ENCODE measurements at regions not wholly inside any gene's neighbourhood (a gene's known extent, or its start where the extent isn't known, plus 50 kb on each side); places are given as distances from the start of the nearest gene placed in this dataset.

DNA sequence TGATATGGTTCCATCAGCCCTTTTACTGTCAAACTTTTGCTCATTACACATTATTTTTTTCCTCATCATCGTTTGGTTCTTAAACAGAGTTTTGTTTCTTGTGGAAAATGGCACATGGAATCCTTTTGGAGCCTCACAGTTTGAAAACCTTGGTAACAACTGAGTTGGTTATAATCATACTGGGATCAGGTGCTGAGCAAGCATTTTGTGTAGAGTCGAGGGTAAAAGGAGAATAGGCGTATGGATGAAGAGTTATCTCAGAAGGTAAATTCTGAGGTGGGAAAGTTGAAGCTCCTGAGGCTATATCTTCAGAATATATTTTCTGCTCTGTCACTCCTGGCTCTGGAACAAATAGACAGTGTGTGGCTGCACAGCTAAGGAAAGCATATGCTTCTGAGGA is 274.0 kb upstream of the DSEL start:
- POLR2A ChIA-PET (ENCODE audit: unreplicated experiment), result no interaction called here
- intact Hi-C loops (cut with micrococcal nuclease; ENCODE audit: unreplicated experiment), result no loop called here
- H3K27ac ChIP-seq, result no peak overlapping the region
- TF ChIP-seq, protein P1, sequence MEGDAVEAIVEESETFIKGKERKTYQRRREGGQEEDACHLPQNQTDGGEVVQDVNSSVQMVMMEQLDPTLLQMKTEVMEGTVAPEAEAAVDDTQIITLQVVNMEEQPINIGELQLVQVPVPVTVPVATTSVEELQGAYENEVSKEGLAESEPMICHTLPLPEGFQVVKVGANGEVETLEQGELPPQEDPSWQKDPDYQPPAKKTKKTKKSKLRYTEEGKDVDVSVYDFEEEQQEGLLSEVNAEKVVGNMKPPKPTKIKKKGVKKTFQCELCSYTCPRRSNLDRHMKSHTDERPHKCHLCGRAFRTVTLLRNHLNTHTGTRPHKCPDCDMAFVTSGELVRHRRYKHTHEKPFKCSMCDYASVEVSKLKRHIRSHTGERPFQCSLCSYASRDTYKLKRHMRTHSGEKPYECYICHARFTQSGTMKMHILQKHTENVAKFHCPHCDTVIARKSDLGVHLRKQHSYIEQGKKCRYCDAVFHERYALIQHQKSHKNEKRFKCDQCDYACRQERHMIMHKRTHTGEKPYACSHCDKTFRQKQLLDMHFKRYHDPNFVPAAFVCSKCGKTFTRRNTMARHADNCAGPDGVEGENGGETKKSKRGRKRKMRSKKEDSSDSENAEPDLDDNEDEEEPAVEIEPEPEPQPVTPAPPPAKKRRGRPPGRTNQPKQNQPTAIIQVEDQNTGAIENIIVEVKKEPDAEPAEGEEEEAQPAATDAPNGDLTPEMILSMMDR (conservative IDR thresholded peaks at IDR 0.05), result no peak
- no peak for TF ChIP-seq EZH2 (IDR thresholded peaks at IDR 0.05; ENCODE audit: low read depth)
- H3F3A ChIP-seq (ENCODE audit: insufficient read depth, low read depth), result no peaks in the 10 kb centered on the region
- no peaks in the 10 kb centered on the region for H3K36me3 ChIP-seq (ENCODE audit: low read depth)
- no peaks in the 10 kb centered on the region for H3K9me3 ChIP-seq (ENCODE audit: insufficient read depth, low read depth)
- H3K79me2 ChIP-seq (ENCODE audit: low read depth), result no peaks in the 10 kb centered on the region
- no peak overlapping the region for H2AFZ ChIP-seq
- BruUV-seq (replicated peaks), result no TSS peak
- CTCF ChIA-PET, result no interaction called here
- peaks cover 6% of the 10 kb centered on the region; the same call in 1 of the 2 replicates for H3K9me2 ChIP-seq (ENCODE audit: insufficient read depth)
- no peak for DNase-seq
- H3K27me3 ChIP-seq (ENCODE audit: insufficient read depth, low read depth), result no peaks in the 10 kb centered on the region
- no peak overlapping the region for H3K4me2 ChIP-seq
- no peaks in the 10 kb centered on the region for H4K20me1 ChIP-seq (ENCODE audit: insufficient read depth)
- no peak overlapping the region for H3K4me3 ChIP-seq
- no peaks in the 10 kb centered on the region for H3K4me1 ChIP-seq (replicated peaks; ENCODE audit: insufficient read depth)

DNA sequence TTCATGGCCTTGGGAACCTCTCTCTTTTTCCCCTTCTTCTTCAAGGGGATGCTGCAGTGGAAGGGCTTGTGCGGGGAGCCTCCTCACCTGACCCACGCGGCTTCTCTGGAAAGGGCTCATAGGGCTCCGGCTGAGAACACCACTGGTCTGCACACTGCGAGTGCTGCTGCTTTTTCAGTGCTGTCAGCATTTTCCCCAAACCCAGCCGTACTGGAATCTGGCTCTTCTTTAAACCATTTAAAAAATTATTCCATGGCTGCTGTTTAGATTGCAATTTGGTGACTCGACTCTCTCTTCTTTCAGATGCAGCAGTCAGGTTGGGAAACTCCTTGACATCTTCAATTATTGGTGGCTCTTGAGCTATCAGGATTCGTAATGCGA is 272.6 kb upstream of the DSEL start:
- no peak for DNase-seq
- intact Hi-C loops (cut with micrococcal nuclease; ENCODE audit: unreplicated experiment), result no loop called here
- no TSS peak for BruUV-seq (replicated peaks)
- no peaks in the 10 kb centered on the region for H3K27me3 ChIP-seq (ENCODE audit: insufficient read depth, low read depth)
- TF ChIP-seq EZH2 (IDR thresholded peaks at IDR 0.05; ENCODE audit: low read depth), result no peak
- TF ChIP-seq, protein P1 (conservative IDR thresholded peaks at IDR 0.05), result no peak
- ChIA-PET CTCF (no interaction called here), POLR2A (ENCODE audit: unreplicated experiment) (no interaction called here)
- no peaks in the 10 kb centered on the region for H4K20me1 ChIP-seq (ENCODE audit: insufficient read depth)
- H3K9me3 ChIP-seq (ENCODE audit: insufficient read depth, low read depth), result peaks cover 9% of the 10 kb centered on the region; the same call in 1 of the 2 replicates
- no peak overlapping the region for H3K4me2 ChIP-seq
- H3F3A ChIP-seq (ENCODE audit: insufficient read depth, low read depth), result no peaks in the 10 kb centered on the region
- no peak overlapping the region for H2AFZ ChIP-seq
- H3K27ac ChIP-seq, result no peak overlapping the region
- H3K4me3 ChIP-seq, result no peak overlapping the region
- H3K36me3 ChIP-seq (ENCODE audit: low read depth), result no peaks in the 10 kb centered on the region
- no peaks in the 10 kb centered on the region for H3K79me2 ChIP-seq (ENCODE audit: low read depth)
- H3K9me2 ChIP-seq (ENCODE audit: insufficient read depth), result peaks cover 6% of the 10 kb centered on the region; the same call in 1 of the 2 replicates
- H3K4me1 ChIP-seq (replicated peaks; ENCODE audit: insufficient read depth), result peaks cover under 1% of the 10 kb centered on the region

DNA sequence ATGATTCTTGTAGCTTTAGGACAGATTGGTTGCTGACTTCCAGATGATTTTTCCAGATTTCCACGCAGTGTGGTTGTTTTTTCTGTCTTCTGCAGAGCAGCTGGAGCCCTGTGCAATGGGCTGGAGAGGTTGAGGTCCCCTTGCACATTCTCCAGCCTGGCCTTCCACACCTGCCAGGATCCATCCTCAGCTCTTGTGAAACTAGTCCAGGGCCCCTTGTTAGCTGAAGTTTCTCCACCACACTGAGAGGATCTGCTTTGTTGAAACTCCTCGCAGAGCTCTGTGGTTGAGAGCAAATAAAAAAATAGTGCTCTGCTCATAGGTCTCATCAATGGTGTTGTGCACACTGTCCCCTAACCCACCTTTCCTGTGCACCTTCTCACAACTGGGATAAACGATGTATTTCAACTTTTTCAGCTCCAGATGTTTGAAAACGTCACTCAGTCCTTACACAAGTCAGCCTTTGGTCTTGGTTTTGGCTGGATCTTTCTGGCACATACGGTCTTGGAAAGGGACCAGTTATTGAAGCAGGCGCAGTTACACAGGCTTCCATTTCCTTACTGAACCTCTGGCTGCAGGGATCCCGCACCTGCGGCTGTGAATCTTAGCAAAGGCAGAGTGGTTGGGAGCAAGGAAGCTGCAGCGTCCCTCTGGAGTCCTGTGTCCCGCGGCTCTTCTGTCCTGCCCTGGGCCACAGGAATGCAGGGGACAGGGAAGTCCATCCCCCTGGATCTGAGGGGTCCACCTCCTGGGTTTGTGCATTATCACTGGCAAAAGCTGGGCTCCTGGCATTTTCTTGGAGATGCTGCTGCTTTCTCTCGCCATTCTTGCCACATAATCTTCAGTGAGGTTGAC is 272.0 kb upstream of the DSEL start:
- H4K20me1 ChIP-seq (ENCODE audit: insufficient read depth), result no peaks in the 10 kb centered on the region
- no peak overlapping the region for H3K4me3 ChIP-seq
- TF ChIP-seq EZH2 (IDR thresholded peaks at IDR 0.05; ENCODE audit: low read depth), result no peak
- TF ChIP-seq, protein P1 (conservative IDR thresholded peaks at IDR 0.05), result no peak
- no peaks in the 10 kb centered on the region for H3K36me3 ChIP-seq (ENCODE audit: low read depth)
- intact Hi-C loops (cut with micrococcal nuclease; ENCODE audit: unreplicated experiment), result no loop called here
- DNase-seq, result no peak
- peaks cover 2% of the 10 kb centered on the region; the same call in 1 of the 2 replicates for H3K9me2 ChIP-seq (ENCODE audit: insufficient read depth)
- CTCF ChIA-PET, result no interaction called here
- no peaks in the 10 kb centered on the region for H3F3A ChIP-seq (ENCODE audit: insufficient read depth, low read depth)
- H3K4me1 ChIP-seq (replicated peaks; ENCODE audit: insufficient read depth), result peaks cover 7% of the 10 kb centered on the region
- H2AFZ ChIP-seq, result no peak overlapping the region
- H3K27me3 ChIP-seq (ENCODE audit: insufficient read depth, low read depth), result no peaks in the 10 kb centered on the region
- POLR2A ChIA-PET (ENCODE audit: unreplicated experiment), result no interaction called here
- no peaks in the 10 kb centered on the region for H3K79me2 ChIP-seq (ENCODE audit: low read depth)
- H3K27ac ChIP-seq, result no peak overlapping the region
- no TSS peak for BruUV-seq (replicated peaks)
- peaks cover 14% of the 10 kb centered on the region; the same call in 1 of the 2 replicates for H3K9me3 ChIP-seq (ENCODE audit: insufficient read depth, low read depth)
- no peak overlapping the region for H3K4me2 ChIP-seq
